ENCODE measurements at regions not wholly inside any gene's neighbourhood (a gene's known extent, or its start where the extent isn't known, plus 50 kb on each side); places are given as distances from the start of the nearest gene placed in this dataset.

- FAIRE-seq (no peak), DNase-seq (ENCODE audit: insufficient read length, low spot score) (no peak)
- no peak for TF ChIP-seq POLR2A (IDR thresholded peaks at IDR 0.05; ENCODE audit: low read depth, low read length)
Observed at GRCh38 chr2:88841224-88841929, 149.9 kb downstream of the RPIA start.

- FAIRE-seq (no peak), DNase-seq (ENCODE audit: insufficient read length, low spot score) (no peak)
- TF ChIP-seq POLR2A (IDR thresholded peaks at IDR 0.05; ENCODE audit: low read depth, low read length), result no peak
Observed at GRCh38 chr2:88842656-88843460, 151.4 kb downstream of the RPIA start.

- FAIRE-seq (no peak), DNase-seq (ENCODE audit: insufficient read length, low spot score) (no peak)
- TF ChIP-seq POLR2A (IDR thresholded peaks at IDR 0.05; ENCODE audit: low read depth, low read length), result no peak
Observed at GRCh38 chr2:88843651-88844050, 152.2 kb downstream of the RPIA start.

- FAIRE-seq, result no peak
- no peak for TF ChIP-seq POLR2A (IDR thresholded peaks at IDR 0.05; ENCODE audit: low read depth, low read length)
Observed at GRCh38 chr2:88844960-88845359, 153.5 kb downstream of the RPIA start.

GRCh38 chr2:88845772-88846661 is 154.5 kb downstream of the RPIA start:
- no peak for FAIRE-seq
- TF ChIP-seq POLR2A (IDR thresholded peaks at IDR 0.05; ENCODE audit: low read depth, low read length), result no peak
- DNase-seq (ENCODE audit: insufficient read length, low spot score), result no peak

More at GRCh38 chr2:88844960-88845359, 153.5 kb downstream of the RPIA start:
- no peak for DNase-seq (ENCODE audit: insufficient read length, low spot score)

DNA sequence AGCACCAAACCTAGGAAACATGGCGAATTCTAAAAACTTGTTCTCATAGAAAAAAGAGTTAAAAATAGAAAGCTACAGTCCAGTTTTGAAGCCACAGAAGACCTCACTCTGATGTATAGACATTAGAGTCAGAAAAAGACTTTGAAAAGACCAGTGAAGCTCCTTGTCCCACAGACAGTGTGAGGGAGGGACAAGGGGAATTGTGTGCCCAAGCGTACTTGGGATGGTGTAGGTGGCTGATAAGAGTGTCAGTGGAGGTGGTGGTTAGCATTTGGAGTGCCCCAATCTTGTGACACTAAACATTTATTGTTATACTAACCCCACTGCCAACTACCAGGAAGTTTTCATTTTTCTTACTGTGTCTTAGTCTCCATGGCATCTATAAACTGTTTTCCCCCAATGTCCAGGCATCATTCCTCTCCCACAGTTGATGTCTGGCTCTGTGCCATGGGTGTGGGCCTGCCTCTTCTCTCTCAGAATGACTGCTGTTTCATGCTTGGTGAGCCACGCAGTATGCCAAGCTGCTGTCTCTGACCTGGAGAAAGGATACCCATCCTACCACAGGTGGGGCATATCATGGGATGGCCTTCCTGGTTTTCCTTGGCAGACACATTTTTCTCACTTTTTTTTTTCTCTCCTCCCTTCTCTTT is 161.4 kb downstream of the RPIA start:
- no peak for DNase-seq (ENCODE audit: insufficient read length, low spot score)

GRCh38 chr2:88853403-88853790 is 161.9 kb downstream of the RPIA start:
- TF ChIP-seq POLR2A (IDR thresholded peaks at IDR 0.05; ENCODE audit: low read depth, low read length), result no peak
- DNase-seq (ENCODE audit: insufficient read length, low spot score) (no peak), FAIRE-seq (no peak)

More for the DNA sequence above, 161.4 kb downstream of the RPIA start:
- no peak for FAIRE-seq
- TF ChIP-seq POLR2A (IDR thresholded peaks at IDR 0.05; ENCODE audit: low read depth, low read length), result no peak

DNA sequence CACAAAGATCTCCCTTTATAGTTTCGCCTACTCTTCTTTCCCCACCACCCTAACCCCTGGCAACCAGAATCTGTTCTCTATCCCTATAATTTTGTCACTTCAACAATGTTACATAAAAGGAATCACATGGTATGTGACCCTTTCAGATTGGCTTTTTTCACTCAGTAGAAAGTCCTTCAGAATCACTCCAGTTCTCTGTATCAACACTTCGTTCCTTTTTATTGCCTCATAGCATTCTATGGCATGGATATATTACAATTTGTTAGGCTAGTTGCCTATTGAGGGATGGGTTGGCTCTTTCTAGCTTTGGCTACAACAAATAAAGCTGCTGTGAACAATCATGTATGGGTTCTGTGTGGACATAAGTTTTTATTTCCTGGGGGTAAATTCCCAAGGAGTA is 163.1 kb downstream of the RPIA start:
- no peak for TF ChIP-seq POLR2A (IDR thresholded peaks at IDR 0.05; ENCODE audit: low read depth, low read length)
- FAIRE-seq (no peak), DNase-seq (ENCODE audit: insufficient read length, low spot score) (no peak)

GRCh38 chr2:88855620-88856408 is 164.3 kb downstream of the RPIA start:
- TF ChIP-seq POLR2A (IDR thresholded peaks at IDR 0.05; ENCODE audit: low read depth, low read length), result no peak
- no peak for DNase-seq (ENCODE audit: insufficient read length, low spot score)
- FAIRE-seq, result no peak

- FAIRE-seq, result no peak
Observed at GRCh38 chr2:88856409-88857135, 165.1 kb downstream of the RPIA start.

DNA sequence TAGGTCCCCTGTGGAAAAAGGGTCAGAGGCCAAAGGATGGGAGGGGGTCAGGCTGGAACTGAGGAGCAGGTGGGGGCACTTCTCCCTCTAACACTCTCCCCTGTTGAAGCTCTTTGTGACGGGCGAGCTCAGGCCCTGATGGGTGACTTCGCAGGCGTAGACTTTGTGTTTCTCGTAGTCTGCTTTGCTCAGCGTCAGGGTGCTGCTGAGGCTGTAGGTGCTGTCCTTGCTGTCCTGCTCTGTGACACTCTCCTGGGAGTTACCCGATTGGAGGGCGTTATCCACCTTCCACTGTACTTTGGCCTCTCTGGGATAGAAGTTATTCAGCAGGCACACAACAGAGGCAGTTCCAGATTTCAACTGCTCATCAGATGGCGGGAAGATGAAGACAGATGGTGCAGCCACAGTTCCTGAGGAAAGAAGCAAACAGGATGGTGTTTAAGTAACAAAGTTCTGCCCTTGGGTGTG is 165.8 kb downstream of the RPIA start:
- DNase-seq (ENCODE audit: insufficient read length, low spot score) (no peak), FAIRE-seq (no peak)
- no peak for TF ChIP-seq POLR2A (IDR thresholded peaks at IDR 0.05; ENCODE audit: low read depth, low read length)

More at GRCh38 chr2:88856409-88857135, 165.1 kb downstream of the RPIA start:
- no peak for TF ChIP-seq POLR2A (IDR thresholded peaks at IDR 0.05; ENCODE audit: low read depth, low read length)
- DNase-seq (ENCODE audit: insufficient read length, low spot score), result no peak

GRCh38 chr2:88857951-88858411 is 166.5 kb downstream of the RPIA start:
- no peak for DNase-seq (ENCODE audit: insufficient read length, low spot score)
- TF ChIP-seq POLR2A (IDR thresholded peaks at IDR 0.05; ENCODE audit: low read depth, low read length), result no peak
- no peak for FAIRE-seq

Data from H54 (cell line).